Activated T-cell treated with anti-CD3 and anti-CD28 coated beads, Interleukin-2, amount 50 U/mL, for 4 hours (primary cell): ENCODE measurements at regions not wholly inside any gene's neighbourhood (a gene's known extent, or its start where the extent isn't known, plus 50 kb on each side); places are given as distances from the start of the nearest gene placed in this dataset.

Experiments
- ATAC-seq, 2 donors: fragments of 200-7000 bp; cut with Tn5 transposase; one replicate each; pipeline ENCODE4 v1.10.0; 2021
- DNase-seq: peaks from one replicate; pipeline ENCODE4 v3.0.0-alpha.2; 2020
- H3K27me3 Mint-ChIP-seq: one replicate; pipeline ENCODE4 v1.8.0; 2021; ENCODE audit warnings: low read depth, mixed read lengths
- H3K36me3 Mint-ChIP-seq: one replicate; pipeline ENCODE4 v1.8.0; 2022; ENCODE audit warnings: mixed read lengths; ENCODE audit not compliant: insufficient read depth
- H3K4me1 Mint-ChIP-seq: one replicate; pipeline ENCODE4 v1.8.0; 2021; ENCODE audit warnings: low read depth, mixed read lengths
- H3K4me3 Mint-ChIP-seq: one replicate; pipeline ENCODE4 v1.8.0; 2021; ENCODE audit warnings: mild to moderate bottlenecking, moderate library complexity, mixed read lengths
- H3K9me3 Mint-ChIP-seq: one replicate; pipeline ENCODE4 v1.8.0; 2021; ENCODE audit warnings: mixed read lengths

- H3K4me3 Mint-ChIP-seq: no peak overlapping the region
- no peaks in the 10 kb centered on the region for H3K4me1 Mint-ChIP-seq
- no peaks in the 10 kb centered on the region for H3K9me3 Mint-ChIP-seq
- peak in 1 of 2 donors; percentile 73 for ATAC-seq
- H3K36me3 Mint-ChIP-seq: no peaks in the 10 kb centered on the region
- peaks cover 2% of the 10 kb centered on the region for H3K27me3 Mint-ChIP-seq
- DNase-seq: peak; percentile 45
Measured at GRCh38 chr5:10863763-10864383, 102.8 kb upstream of the DAP start.

- no peak for DNase-seq
- H3K36me3 Mint-ChIP-seq: no peaks in the 10 kb centered on the region
- no peak for ATAC-seq
Measured at GRCh38 chr5:10862085-10862484, 101.1 kb upstream of the DAP start.

GRCh38 chr5:10861423-10861790, 100.4 kb upstream of the DAP start:
- Mint-ChIP-seq H3K4me1 (no peaks in the 10 kb centered on the region), H3K4me3 (no peak overlapping the region), H3K36me3 (no peaks in the 10 kb centered on the region), H3K27me3 (peaks cover 14% of the 10 kb centered on the region), H3K9me3 (no peaks in the 10 kb centered on the region)
- ATAC-seq (no peak), DNase-seq (no peak)

More at GRCh38 chr5:10862085-10862484, 101.1 kb upstream of the DAP start:
- Mint-ChIP-seq H3K4me3 (no peak overlapping the region), H3K9me3 (no peaks in the 10 kb centered on the region), H3K27me3 (peaks cover 10% of the 10 kb centered on the region), H3K4me1 (no peaks in the 10 kb centered on the region)

- DNase-seq: no peak
- ATAC-seq: no peak
- H3K9me3 Mint-ChIP-seq: no peaks in the 10 kb centered on the region
- H3K27me3 Mint-ChIP-seq: peaks cover 14% of the 10 kb centered on the region
- no peaks in the 10 kb centered on the region for H3K4me1 Mint-ChIP-seq
- no peaks in the 10 kb centered on the region for H3K36me3 Mint-ChIP-seq
- no peak overlapping the region for H3K4me3 Mint-ChIP-seq
Measured at GRCh38 chr5:10860645-10861422, 99.8 kb upstream of the DAP start.

- ATAC-seq: no peak
- Mint-ChIP-seq H3K27me3 (peaks cover 14% of the 10 kb centered on the region), H3K36me3 (no peaks in the 10 kb centered on the region), H3K4me3 (no peak overlapping the region), H3K9me3 (no peaks in the 10 kb centered on the region), H3K4me1 (no peaks in the 10 kb centered on the region)
- DNase-seq: no peak
Measured at GRCh38 chr5:10860196-10860543, 99.1 kb upstream of the DAP start.

- ATAC-seq: no peak
- DNase-seq: no peak
- H3K36me3 Mint-ChIP-seq: no peaks in the 10 kb centered on the region
- H3K9me3 Mint-ChIP-seq: no peaks in the 10 kb centered on the region
- H3K4me1 Mint-ChIP-seq: no peaks in the 10 kb centered on the region
- H3K27me3 Mint-ChIP-seq: peaks cover 14% of the 10 kb centered on the region
- H3K4me3 Mint-ChIP-seq: no peak overlapping the region
Measured at GRCh38 chr5:10859393-10860195, 98.6 kb upstream of the DAP start.

GRCh38 chr5:10858945-10859344, 97.9 kb upstream of the DAP start:
- Mint-ChIP-seq H3K4me3 (no peak overlapping the region), H3K36me3 (no peaks in the 10 kb centered on the region), H3K4me1 (no peaks in the 10 kb centered on the region), H3K9me3 (no peaks in the 10 kb centered on the region), H3K27me3 (peaks cover 14% of the 10 kb centered on the region)
- ATAC-seq: no peak
- DNase-seq: no peak

GRCh38 chr5:10858307-10858706, 97.3 kb upstream of the DAP start:
- Mint-ChIP-seq H3K4me3 (no peak overlapping the region), H3K36me3 (no peaks in the 10 kb centered on the region), H3K27me3 (peaks cover 12% of the 10 kb centered on the region), H3K9me3 (no peaks in the 10 kb centered on the region), H3K4me1 (no peaks in the 10 kb centered on the region)
- ATAC-seq (no peak), DNase-seq (no peak)

GRCh38 chr5:10857338-10857733, 96.3 kb upstream of the DAP start:
- ATAC-seq (no peak), DNase-seq (no peak)
- Mint-ChIP-seq H3K27me3 (peaks cover 12% of the 10 kb centered on the region), H3K4me1 (no peaks in the 10 kb centered on the region), H3K36me3 (no peaks in the 10 kb centered on the region), H3K4me3 (no peak overlapping the region), H3K9me3 (no peaks in the 10 kb centered on the region)

GRCh38 chr5:10856683-10857337, 95.8 kb upstream of the DAP start:
- no peak for DNase-seq
- H3K27me3 Mint-ChIP-seq: peaks cover 12% of the 10 kb centered on the region
- no peak overlapping the region for H3K4me3 Mint-ChIP-seq
- no peaks in the 10 kb centered on the region for H3K9me3 Mint-ChIP-seq
- peak; percentile 28 to 35 for ATAC-seq
- no peaks in the 10 kb centered on the region for H3K36me3 Mint-ChIP-seq
- no peaks in the 10 kb centered on the region for H3K4me1 Mint-ChIP-seq

GRCh38 chr5:10856071-10856470, 95.0 kb upstream of the DAP start:
- no peaks in the 10 kb centered on the region for H3K9me3 Mint-ChIP-seq
- ATAC-seq (no peak), DNase-seq (no peak)
- peaks cover 12% of the 10 kb centered on the region for H3K27me3 Mint-ChIP-seq
- H3K4me1 Mint-ChIP-seq: no peaks in the 10 kb centered on the region
- H3K4me3 Mint-ChIP-seq: no peak overlapping the region
- H3K36me3 Mint-ChIP-seq: no peaks in the 10 kb centered on the region

GRCh38 chr5:10854506-10855277, 93.7 kb upstream of the DAP start:
- no peak for ATAC-seq
- H3K27me3 Mint-ChIP-seq: peaks cover 12% of the 10 kb centered on the region
- H3K4me3 Mint-ChIP-seq: no peak overlapping the region
- H3K4me1 Mint-ChIP-seq: no peaks in the 10 kb centered on the region
- DNase-seq: no peak
- no peaks in the 10 kb centered on the region for H3K36me3 Mint-ChIP-seq
- no peaks in the 10 kb centered on the region for H3K9me3 Mint-ChIP-seq

GRCh38 chr5:10853154-10853553, 92.1 kb upstream of the DAP start:
- Mint-ChIP-seq H3K4me1 (no peaks in the 10 kb centered on the region), H3K27me3 (peaks cover 12% of the 10 kb centered on the region), H3K36me3 (no peaks in the 10 kb centered on the region), H3K9me3 (peaks cover 5% of the 10 kb centered on the region), H3K4me3 (no peak overlapping the region)
- ATAC-seq: no peak
- no peak for DNase-seq

- ATAC-seq: no peak
- no peak overlapping the region for H3K4me3 Mint-ChIP-seq
- peaks cover 14% of the 10 kb centered on the region for H3K9me3 Mint-ChIP-seq
- DNase-seq: no peak
- peaks cover 7% of the 10 kb centered on the region for H3K27me3 Mint-ChIP-seq
- no peaks in the 10 kb centered on the region for H3K4me1 Mint-ChIP-seq
- no peaks in the 10 kb centered on the region for H3K36me3 Mint-ChIP-seq
Measured at GRCh38 chr5:10849278-10849677, 88.2 kb upstream of the DAP start.
